22Rv1 (cell line): ENCODE measurements at regions not wholly inside any gene's neighbourhood (a gene's known extent, or its start where the extent isn't known, plus 50 kb on each side); places are given as distances from the start of the nearest gene placed in this dataset.

Source experiments
- H3K27ac ChIP-seq: fragments of 450-650 bp; 2 replicates; pipeline ENCODE4 v1.5.1; 2017
- CTCF ChIP-seq: fragments of 450-650 bp; IDR thresholded peaks from 2 replicates; pipeline ENCODE4 v1.5.1; 2017; ENCODE audit warnings: mild to moderate bottlenecking
- ZFX ChIP-seq: fragments of 450-650 bp; IDR thresholded peaks from 2 replicates; pipeline ENCODE4 v1.6.1; 2017; ENCODE audit warnings: antibody characterized with exemption, borderline replicate concordance

GRCh38 chr1:192418552-192419285, 101.9 kb downstream of the RGS21 start:
- no peak for TF ChIP-seq ZFX
- TF ChIP-seq CTCF, result no peak

GRCh38 chr1:192430644-192431043, 113.9 kb downstream of the RGS21 start:
- no peak for TF ChIP-seq CTCF
- TF ChIP-seq ZFX, result no peak

More at GRCh38 chr1:192418552-192419285, 101.9 kb downstream of the RGS21 start:
- no peak overlapping the region for H3K27ac ChIP-seq

GRCh38 chr1:192435704-192436103, 118.9 kb downstream of the RGS21 start:
- TF ChIP-seq ZFX (no peak), CTCF (no peak)
- no peak overlapping the region for H3K27ac ChIP-seq

More at GRCh38 chr1:192430644-192431043, 113.9 kb downstream of the RGS21 start:
- H3K27ac ChIP-seq, result no peak overlapping the region

- H3K27ac ChIP-seq, result no peak overlapping the region
- TF ChIP-seq ZFX, result no peak
- TF ChIP-seq CTCF, result no peak
These were observed 119.8 kb downstream of the RGS21 start for GRCh38 chr1:192436441-192437078.

GRCh38 chr1:192438737-192439136, 121.9 kb downstream of the RGS21 start:
- TF ChIP-seq CTCF (no peak), ZFX (no peak)
- H3K27ac ChIP-seq, result no peak overlapping the region

DNA sequence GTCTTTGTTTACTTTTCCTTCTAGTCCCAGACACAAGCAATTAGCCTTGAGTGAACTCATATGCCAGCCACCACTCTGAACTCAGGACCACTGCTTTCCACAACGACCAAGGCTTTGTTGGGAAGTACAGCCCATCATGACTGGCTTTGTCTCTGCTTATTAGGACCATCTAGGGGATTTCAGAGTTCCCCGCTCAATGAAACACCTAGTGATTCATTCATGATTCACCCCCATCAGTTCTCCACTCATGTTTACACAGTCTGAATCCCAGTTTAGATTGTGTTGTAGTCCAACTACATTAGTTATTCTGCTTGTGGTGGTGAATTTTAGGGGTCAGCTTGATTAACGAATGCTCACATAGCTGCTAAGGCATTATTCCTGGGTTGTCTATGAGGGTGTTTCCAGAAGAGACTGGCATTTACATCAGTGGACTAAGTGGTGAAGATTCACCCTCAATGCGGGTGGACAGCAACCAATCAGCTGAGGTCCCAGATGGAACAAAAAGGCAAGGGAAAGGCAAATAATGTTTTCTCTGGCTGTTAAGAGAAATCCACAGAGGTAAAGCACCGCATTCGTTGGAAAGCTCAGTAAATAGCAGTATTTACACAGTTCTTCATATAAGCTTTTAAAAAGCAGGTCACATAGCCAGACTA, 122.7 kb downstream of the RGS21 start:
- H3K27ac ChIP-seq, result no peak overlapping the region
- TF ChIP-seq CTCF (no peak), ZFX (no peak)

DNA sequence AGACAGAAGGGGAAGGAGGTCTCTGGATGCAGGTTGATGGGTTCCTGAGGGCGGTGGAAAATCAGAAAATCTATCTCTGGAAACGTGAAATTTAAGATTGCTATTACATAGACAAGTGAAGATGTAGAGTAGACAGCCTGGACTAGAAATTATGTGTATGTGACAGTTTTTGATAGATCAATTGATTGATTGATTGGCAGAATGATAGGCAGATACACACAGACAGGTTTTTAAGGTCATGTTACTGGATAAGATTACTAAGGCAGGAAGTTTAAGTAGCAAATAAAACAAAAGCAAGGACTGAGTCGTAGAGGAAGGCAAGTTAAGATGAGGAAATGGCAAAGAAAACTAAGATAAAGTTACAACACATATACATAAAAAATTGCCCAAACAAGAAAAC, 124.7 kb downstream of the RGS21 start:
- TF ChIP-seq CTCF (no peak), ZFX (no peak)
- no peak overlapping the region for H3K27ac ChIP-seq
